H9 (cell line): ENCODE measurements at regions not wholly inside any gene's neighbourhood (a gene's known extent, or its start where the extent isn't known, plus 50 kb on each side); places are given as distances from the start of the nearest gene placed in this dataset.
A peak's percentile ranks its signal among the peaks of the same experiment; 100 is the strongest.

Experiments
- DNase-seq: peaks from one replicate; pipeline ENCODE4 v3.0.0-alpha.2; 2017
- H2AFZ ChIP-seq: one replicate; pipeline ENCODE4 v1.6.1; 2013; ENCODE audit warnings: mild to moderate bottlenecking, low read length, control low read depth, moderate library complexity
- H2AK5ac ChIP-seq: 2 replicates; pipeline ENCODE4 v1.6.1; 2013; ENCODE audit warnings: low read length, control low read depth, mixed read lengths; ENCODE audit not compliant: insufficient read length
- H2BK120ac ChIP-seq: one replicate; pipeline ENCODE4 v1.6.1; 2013; ENCODE audit warnings: low read depth, mild to moderate bottlenecking, low read length, control low read depth, inconsistent platforms; ENCODE audit not compliant: poor library complexity, severe bottlenecking
- H2BK12ac ChIP-seq: 2 replicates; pipeline ENCODE4 v1.6.1; 2013; ENCODE audit warnings: low read length, control low read depth, mixed read lengths, low read depth; ENCODE audit not compliant: insufficient read length
- H2BK15ac ChIP-seq: 2 replicates; pipeline ENCODE4 v1.6.1; 2013; ENCODE audit warnings: low read depth, low read length, control low read depth
- H2BK20ac ChIP-seq: one replicate; pipeline ENCODE4 v1.6.1; 2013; ENCODE audit warnings: low read depth, mild to moderate bottlenecking, low read length, control low read depth, inconsistent platforms; ENCODE audit not compliant: poor library complexity, severe bottlenecking
- H2BK5ac ChIP-seq: 2 replicates; pipeline ENCODE4 v1.6.1; 2013; ENCODE audit warnings: low read length, control low read depth, mixed read lengths; ENCODE audit not compliant: insufficient read length
- H3K14ac ChIP-seq: 2 replicates; pipeline ENCODE4 v1.6.1; 2013; ENCODE audit warnings: low read length, control low read depth; ENCODE audit not compliant: insufficient read depth
- H3K18ac ChIP-seq: 2 replicates; pipeline ENCODE4 v1.6.1; 2013; ENCODE audit warnings: low read depth, mild to moderate bottlenecking, mixed read lengths, low read length, control low read depth; ENCODE audit not compliant: insufficient read length
- H3K23ac ChIP-seq: 2 replicates; pipeline ENCODE4 v1.6.1; 2013; ENCODE audit warnings: low read length, control low read depth, mixed read lengths, low read depth; ENCODE audit not compliant: insufficient read length
- H3K23me2 ChIP-seq: 2 replicates; pipeline ENCODE4 v1.6.1; 2013; ENCODE audit warnings: low read depth, mild to moderate bottlenecking, mixed read lengths, low read length, control low read depth; ENCODE audit not compliant: insufficient read length, poor library complexity, severe bottlenecking
- H3K27ac ChIP-seq: 2 replicates; pipeline ENCODE4 v1.5.1; 2013; ENCODE audit warnings: low read length, control low read depth, mixed read lengths, low read depth; ENCODE audit not compliant: insufficient read length
- H3K27me3 ChIP-seq: 2 replicates; pipeline ENCODE4 v1.6.1; 2013; ENCODE audit warnings: low read length, control low read depth, inconsistent platforms; ENCODE audit not compliant: insufficient read depth
- H3K4ac ChIP-seq: 2 replicates; pipeline ENCODE4 v1.6.1; 2013; ENCODE audit warnings: low read depth, mild to moderate bottlenecking, control low read depth, inconsistent platforms, low read length, moderate library complexity
- H3K4me1 ChIP-seq: 2 replicates; pipeline ENCODE4 v1.6.1; 2013; ENCODE audit warnings: low read length, control low read depth, inconsistent platforms; ENCODE audit not compliant: insufficient read depth
- H3K4me2 ChIP-seq: 2 replicates; pipeline ENCODE4 v1.6.1; 2013; ENCODE audit warnings: low read length, control low read depth, mixed read lengths; ENCODE audit not compliant: insufficient read length, insufficient read depth
- H3K56ac ChIP-seq: 2 replicates; pipeline ENCODE4 v1.6.1; 2013; ENCODE audit warnings: low read depth, mild to moderate bottlenecking, mixed read lengths, low read length, control low read depth; ENCODE audit not compliant: insufficient read length
- H3K79me1 ChIP-seq: 2 replicates; pipeline ENCODE4 v1.6.1; 2013; ENCODE audit warnings: low read depth, mild to moderate bottlenecking, moderate library complexity, low read length, control low read depth, inconsistent platforms; ENCODE audit not compliant: insufficient read depth, poor library complexity, severe bottlenecking
- H3K79me2 ChIP-seq: 2 replicates; pipeline ENCODE4 v1.6.1; 2013; ENCODE audit warnings: low read length, control low read depth, inconsistent platforms; ENCODE audit not compliant: insufficient read depth
- H3K9ac ChIP-seq: 2 replicates; pipeline ENCODE4 v1.6.1; 2013; ENCODE audit warnings: low read length, control low read depth, mixed read lengths; ENCODE audit not compliant: insufficient read length; ENCODE audit errors: extremely low read depth
- H3K9me3 ChIP-seq: one replicate; pipeline ENCODE4 v1.6.1; 2013; ENCODE audit warnings: low read depth, low read length, inconsistent platforms; ENCODE audit not compliant: control insufficient read depth
- H3T11ph ChIP-seq: one replicate; pipeline ENCODE4 v1.6.1; 2013; ENCODE audit warnings: mild to moderate bottlenecking, low read length, control low read depth, inconsistent platforms
- H4K20me1 ChIP-seq: one replicate; pipeline ENCODE4 v1.6.1; 2013; ENCODE audit not compliant: control insufficient read depth, insufficient read length, insufficient read depth
- H4K5ac ChIP-seq: 2 replicates; pipeline ENCODE4 v1.6.1; 2013; ENCODE audit warnings: low read depth, mild to moderate bottlenecking, mixed read lengths, low read length, control low read depth; ENCODE audit not compliant: insufficient read length
- H4K8ac ChIP-seq: replicated peaks from 2 replicates; pipeline ENCODE4 v1.6.1; 2013; ENCODE audit warnings: low read length, control low read depth, mixed read lengths, low read depth; ENCODE audit not compliant: insufficient read length
- H4K91ac ChIP-seq: 2 replicates; pipeline ENCODE4 v1.6.1; 2013; ENCODE audit warnings: low read depth, mild to moderate bottlenecking, moderate library complexity, mixed read lengths, low read length, control low read depth; ENCODE audit not compliant: insufficient read length
- H3K27ac Mint-ChIP-seq, 3 experiments: 2 replicates in 2 of 3; 3 replicates in 1 of 3; pipeline ENCODE4 v1.8.0; 2020 to 2021; ENCODE audit warnings: mixed read lengths in 3 of 3, mild to moderate bottlenecking in 1 of 3, moderate library complexity in 1 of 3
- H3K27me3 Mint-ChIP-seq: 2 replicates; pipeline ENCODE4 v1.8.0; 2021; ENCODE audit warnings: low read depth, mild to moderate bottlenecking, moderate library complexity, mixed read lengths
- H3K36me3 Mint-ChIP-seq, 3 experiments: 2 replicates in 2 of 3; 3 replicates in 1 of 3; pipeline ENCODE4 v1.8.0; 2020 to 2021; ENCODE audit warnings: low read depth in 3 of 3, mixed read lengths in 3 of 3; ENCODE audit not compliant: insufficient read depth in 1 of 3
- H3K4me1 Mint-ChIP-seq, 2 experiments: 2 replicates each; pipeline ENCODE4 v1.8.0; 2020; ENCODE audit warnings: mixed read lengths in 2 of 2
- H3K4me3 Mint-ChIP-seq, 2 experiments: 2 replicates in 1 of 2; 3 replicates in 1 of 2; pipeline ENCODE4 v1.8.0; 2020 to 2021; ENCODE audit warnings: mild to moderate bottlenecking in 2 of 2, mixed read lengths in 2 of 2, moderate library complexity in 1 of 2
- H3K9me3 Mint-ChIP-seq, 2 experiments: 2 replicates in 1 of 2; 3 replicates in 1 of 2; pipeline ENCODE4 v1.8.0; 2020; ENCODE audit warnings: mild to moderate bottlenecking in 2 of 2, mixed read lengths in 2 of 2, moderate library complexity in 1 of 2
- CTCF ChIP-seq: fragments of 200-600 bp; sonication (generic); conservative IDR thresholded peaks from 3 replicates; pipeline ENCODE4 v1.8.0; 2021; ENCODE audit warnings: antibody characterized with exemption, mild to moderate bottlenecking
- WGBS: extraction: QIAGEN DNeasy Blood & Tissue Kit; methylation state at CpG from one replicate; pipeline ENCODE4 v1.1.7; 2013; ENCODE audit warnings: missing lambda C conversion rate, low lambda C conversion rate, mixed read lengths; ENCODE audit not compliant: insufficient read length; ENCODE audit errors: extremely low coverage; 5-methylcytosine and 5-hydroxymethylcytosine counted together

- no peak for TF ChIP-seq CTCF
- no peak overlapping the region for H3K23ac ChIP-seq
- H3K9me3 Mint-ChIP-seq = peaks cover 0 to 3% of the 10 kb centered on the region in 2 experiments; a peak in 2 of 5 replicates
- no peaks in the 10 kb centered on the region for H3K79me1 ChIP-seq
- no peak for DNase-seq
- H3K27ac ChIP-seq = no peak overlapping the region
- peak overlapping the region; percentile 100 for H2BK20ac ChIP-seq
- no peaks in the 10 kb centered on the region; a peak in 2 of 7 replicates for H3K36me3 Mint-ChIP-seq
- H4K5ac ChIP-seq = no peak overlapping the region
- no CpG with 5 or more reads among the region's 6 CpGs for WGBS
- H2AK5ac ChIP-seq = no peak overlapping the region
- H3K9ac ChIP-seq = no peak overlapping the region
- no peak overlapping the region for H3K4me2 ChIP-seq
- H3K23me2 ChIP-seq = no peaks in the 10 kb centered on the region
- H3K79me2 ChIP-seq = no peaks in the 10 kb centered on the region
- H3K4ac ChIP-seq = no peak overlapping the region
- H3K56ac ChIP-seq = no peak overlapping the region
- H3K27me3 Mint-ChIP-seq = no peaks in the 10 kb centered on the region
- H3K9me3 ChIP-seq = no peaks in the 10 kb centered on the region
- no peak overlapping the region for H2BK12ac ChIP-seq
- no peak overlapping the region for H3K27ac Mint-ChIP-seq
- peak overlapping the region; percentile 73 for H2AFZ ChIP-seq
- H3K27me3 ChIP-seq = no peaks in the 10 kb centered on the region
- no peak overlapping the region for H3K4me3 Mint-ChIP-seq
- H3T11ph ChIP-seq = no peak overlapping the region
- H4K8ac ChIP-seq = no peak overlapping the region
- no peak overlapping the region for H2BK15ac ChIP-seq
- no peak overlapping the region for H3K14ac ChIP-seq
- H3K4me1 Mint-ChIP-seq = peaks cover 38 to 41% of the 10 kb centered on the region in 2 experiments
- no peak overlapping the region for H2BK5ac ChIP-seq
- peaks cover 8% of the 10 kb centered on the region; the same call in 1 of the 2 replicates for H3K4me1 ChIP-seq
- H4K20me1 ChIP-seq = no peaks in the 10 kb centered on the region
- H3K18ac ChIP-seq = no peak overlapping the region
- no peak overlapping the region for H4K91ac ChIP-seq
- no peak overlapping the region for H2BK120ac ChIP-seq
Measured at GRCh38 chr3:90032980-90033641, 925.7 kb downstream of the EPHA3 start.
